WTC11 (cell line): ENCODE measurements at regions not wholly inside any gene's neighbourhood (a gene's known extent, or its start where the extent isn't known, plus 50 kb on each side); places are given as distances from the start of the nearest gene placed in this dataset.

Source experiments
- ARID4B ChIP-seq: sonication (generic); formaldehyde crosslinking; IDR thresholded peaks from 2 replicates; pipeline ENCODE4 v1.8.0; 2023; ENCODE audit warnings: missing genetic modification reagents, mild to moderate bottlenecking, borderline replicate concordance
- CTCF ChIP-seq: fragments of 200-600 bp; IDR thresholded peaks from 2 replicates; pipeline ENCODE4 v1.8.0; 2022; ENCODE audit warnings: antibody characterized with exemption
- E2F4 ChIP-seq: sonication (generic); formaldehyde crosslinking; IDR thresholded peaks from 2 replicates; pipeline ENCODE4 v1.8.1; 2022; ENCODE audit warnings: low read depth, mild to moderate bottlenecking, moderate library complexity, missing genetic modification reagents, borderline replicate concordance
- FOXJ3 ChIP-seq: sonication (generic); formaldehyde crosslinking; IDR thresholded peaks from 2 replicates; pipeline ENCODE4 v1.9.0; 2021; ENCODE audit warnings: missing genetic modification reagents, mild to moderate bottlenecking, borderline replicate concordance
- FOXK1 ChIP-seq: sonication (generic); formaldehyde crosslinking; IDR thresholded peaks from 2 replicates; pipeline ENCODE4 v1.8.0; 2022; ENCODE audit warnings: mild to moderate bottlenecking, moderate library complexity, missing genetic modification reagents
- NR2C2 ChIP-seq: sonication (generic); formaldehyde crosslinking; IDR thresholded peaks from 2 replicates; pipeline ENCODE4 v1.8.0; 2022; ENCODE audit warnings: mild to moderate bottlenecking, missing genetic modification reagents
- OVOL2 ChIP-seq: fragments of 250-450 bp; sonication (Bioruptor Pico); IDR thresholded peaks from 2 replicates; pipeline ENCODE4 v1.9.0; 2021; ENCODE audit warnings: mild to moderate bottlenecking, borderline replicate concordance
- ZNF121 ChIP-seq: sonication (generic); formaldehyde crosslinking; IDR thresholded peaks from 2 replicates; pipeline ENCODE4 v1.8.0; 2023; ENCODE audit warnings: missing genetic modification reagents
- TF ChIP-seq, protein P1 (sequence below): sonication (generic); formaldehyde crosslinking; IDR thresholded peaks from 2 replicates; pipeline ENCODE4 v1.8.0; 2022; ENCODE audit warnings: mild to moderate bottlenecking, missing genetic modification reagents
- TF ChIP-seq, protein P2 (sequence below): sonication (generic); formaldehyde crosslinking; IDR thresholded peaks from 2 replicates; pipeline ENCODE4 v1.8.1; 2023; ENCODE audit warnings: mild to moderate bottlenecking, missing genetic modification reagents, moderate library complexity

DNA sequence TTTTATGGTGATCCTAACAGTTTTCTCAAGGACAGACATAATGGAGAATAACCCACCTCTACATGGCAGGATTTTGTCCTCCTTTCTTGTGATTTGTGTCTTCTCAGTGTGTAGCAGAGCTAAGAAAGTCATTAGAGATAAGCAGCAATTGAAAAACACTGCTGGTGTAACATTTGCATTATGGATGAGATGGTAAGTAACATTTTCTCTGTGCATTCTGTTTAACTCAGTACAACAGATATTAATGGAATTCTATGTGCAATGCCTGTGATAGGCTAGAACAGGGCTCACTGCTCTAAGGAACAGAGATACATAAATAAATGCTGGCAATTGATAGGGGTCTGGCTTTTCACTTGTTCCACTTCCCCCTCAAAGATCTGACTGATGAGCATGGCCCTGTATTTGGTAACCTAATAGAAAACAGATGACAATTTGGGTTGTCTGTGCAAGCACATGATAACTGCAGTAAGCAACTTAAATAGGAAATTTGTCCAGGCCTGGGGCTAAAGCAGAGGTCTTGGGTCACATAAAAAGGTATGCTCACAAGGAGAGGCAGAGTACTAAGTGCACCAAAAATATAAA is 560.3 kb upstream of the POM121L12 start:
- TF ChIP-seq OVOL2 (CRISPR knock-in tag): no peak
- no peak for TF ChIP-seq CTCF
- TF ChIP-seq, protein P1, sequence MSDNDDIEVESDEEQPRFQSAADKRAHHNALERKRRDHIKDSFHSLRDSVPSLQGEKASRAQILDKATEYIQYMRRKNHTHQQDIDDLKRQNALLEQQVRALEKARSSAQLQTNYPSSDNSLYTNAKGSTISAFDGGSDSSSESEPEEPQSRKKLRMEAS (CRISPR knock-in tag): no peak
- TF ChIP-seq FOXK1 (CRISPR knock-in tag): no peak
- TF ChIP-seq, protein P2, sequence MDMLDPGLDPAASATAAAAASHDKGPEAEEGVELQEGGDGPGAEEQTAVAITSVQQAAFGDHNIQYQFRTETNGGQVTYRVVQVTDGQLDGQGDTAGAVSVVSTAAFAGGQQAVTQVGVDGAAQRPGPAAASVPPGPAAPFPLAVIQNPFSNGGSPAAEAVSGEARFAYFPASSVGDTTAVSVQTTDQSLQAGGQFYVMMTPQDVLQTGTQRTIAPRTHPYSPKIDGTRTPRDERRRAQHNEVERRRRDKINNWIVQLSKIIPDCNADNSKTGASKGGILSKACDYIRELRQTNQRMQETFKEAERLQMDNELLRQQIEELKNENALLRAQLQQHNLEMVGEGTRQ (CRISPR knock-in tag): no peak
- no peak for TF ChIP-seq ARID4B (CRISPR knock-in tag)
- TF ChIP-seq E2F4 (CRISPR knock-in tag): no peak
- TF ChIP-seq ZNF121 (CRISPR knock-in tag): no peak
- no peak for TF ChIP-seq FOXJ3 (CRISPR knock-in tag)
- no peak for TF ChIP-seq NR2C2
